ENCODE measurements at regions not wholly inside any gene's neighbourhood (a gene's known extent, or its start where the extent isn't known, plus 50 kb on each side); places are given as distances from the start of the nearest gene placed in this dataset.

GRCh38 chr19:29449371-29449770, 76.4 kb upstream of the VSTM2B start:
- Histone ChIP-seq H3K23me2 (ENCODE audit: low read depth, low read length) (no peaks in the 10 kb centered on the region), H3K4me1 (replicated peaks in 1 of 4; ENCODE audit: control insufficient read depth in 3 of 4, insufficient read depth in 4 of 4, low read length in 3 of 4) (no peaks in the 10 kb centered on the region), H2AFZ (ENCODE audit: low read length) (no peak overlapping the region), H2BK5ac (ENCODE audit: low read depth, low read length) (no peak overlapping the region), H3K79me2 (ENCODE audit: control insufficient read depth in 1 of 2, insufficient read depth in 2 of 2, low read length in 2 of 2) (no peaks in the 10 kb centered on the region), H3K4me2 (ENCODE audit: insufficient read depth in 1 of 2, low read depth in 2 of 2, low read length in 2 of 2) (no peak overlapping the region), H3K27ac (ENCODE audit: low read depth, low read length) (no peak overlapping the region), H3K79me1 (ENCODE audit: low read depth, low read length) (no peaks in the 10 kb centered on the region), H2BK15ac (ENCODE audit: low read length) (no peak overlapping the region), H2BK12ac (ENCODE audit: low read depth, low read length) (no peak overlapping the region), H4K5ac (ENCODE audit: insufficient read length, low read depth, low read length) (no peak overlapping the region), H3K4ac (replicated peaks; ENCODE audit: insufficient read length, low read depth, low read length) (no peak overlapping the region), H4K8ac (ENCODE audit: extremely low read depth, insufficient read depth, low read length) (no peak overlapping the region), H4K20me1 (replicated peaks in 1 of 2; ENCODE audit: control insufficient read depth in 1 of 2, insufficient read depth in 2 of 2, low read length in 2 of 2) (no peaks in the 10 kb centered on the region), H3K36me3 (ENCODE audit: control insufficient read depth in 2 of 4, insufficient read depth in 4 of 4, low read length in 3 of 4) (no peaks in the 10 kb centered on the region), H3K14ac (ENCODE audit: insufficient read length) (no peak overlapping the region), H3K9me3 (ENCODE audit: insufficient read depth in 2 of 2, low read depth in 1 of 2, low read length in 1 of 2) (no peaks in the 10 kb centered on the region), H3K4me3 (ENCODE audit: extremely low read depth in 1 of 4, insufficient read depth in 2 of 4, low read depth in 3 of 4, low read length in 4 of 4) (no peak overlapping the region), H3K27me3 (replicated peaks in 1 of 4; ENCODE audit: control insufficient read depth in 3 of 4, extremely low read depth in 1 of 4, insufficient read depth in 3 of 4, low read length in 3 of 4) (no peaks in the 10 kb centered on the region), H3K9ac (replicated peaks in 1 of 4; ENCODE audit: extremely low read depth in 1 of 4, low read depth in 3 of 4, low read length in 3 of 4) (no peak overlapping the region), H3K18ac (ENCODE audit: extremely low read depth, low read length) (no peak overlapping the region), H2BK120ac (replicated peaks; ENCODE audit: low read depth, low read length) (no peak overlapping the region), H2BK20ac (ENCODE audit: low read length) (no peak overlapping the region), H3K23ac (ENCODE audit: insufficient read length) (no peak overlapping the region), H2AK5ac (ENCODE audit: low read depth, low read length) (no peak overlapping the region), H4K91ac (replicated peaks; ENCODE audit: insufficient read length, low read length) (no peak overlapping the region), H3K56ac (replicated peaks; ENCODE audit: insufficient read length, low read depth, low read length) (no peak overlapping the region)
- ChIA-PET CTCF (ENCODE audit: partially characterized antibody) (no interaction called here), POLR2A (ENCODE audit: partially characterized antibody) (no interaction called here)
- 97% methylated on average over 5 of the region's 5 CpGs; no CpG with 5 or more reads in 1 of the 2 experiments for WGBS, 2 experiments (ENCODE audit: extremely low coverage in 1 of 2, insufficient coverage in 1 of 2, insufficient read length in 1 of 2, insufficient replicate concordance in 2 of 2, low coverage in 1 of 2, low lambda C conversion rate in 2 of 2, missing lambda C conversion rate in 1 of 2)
- no peak for FAIRE-seq
- peak in 1 of 2 experiments; percentile 1 for DNase-seq (ENCODE audit: low read depth in 1 of 2, low spot score in 2 of 2)
- TF ChIP-seq, protein P1, sequence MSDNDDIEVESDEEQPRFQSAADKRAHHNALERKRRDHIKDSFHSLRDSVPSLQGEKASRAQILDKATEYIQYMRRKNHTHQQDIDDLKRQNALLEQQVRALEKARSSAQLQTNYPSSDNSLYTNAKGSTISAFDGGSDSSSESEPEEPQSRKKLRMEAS (IDR thresholded peaks at IDR 0.05), result no peak
- TF ChIP-seq TEAD4 (IDR thresholded peaks at IDR 0.05; ENCODE audit: low read depth, low read length) (no peak), SAP30 (IDR thresholded peaks at IDR 0.05; ENCODE audit: insufficient read depth, insufficient replicate concordance, low read length) (no peak), JUND (IDR thresholded peaks at IDR 0.05; ENCODE audit: low read length) (no peak), CBX8 (IDR thresholded peaks at IDR 0.05; ENCODE audit: borderline replicate concordance, low read depth, low read length) (no peak), RAD21 (IDR thresholded peaks at IDR 0.05 in 1 of 2, conservative IDR thresholded peaks at IDR 0.05 in 1 of 2; ENCODE audit: low read depth in 2 of 2, low read length in 2 of 2) (no peak), KDM1A (IDR thresholded peaks at IDR 0.05; ENCODE audit: borderline replicate concordance, low read length) (no peak), ASH2L (IDR thresholded peaks at IDR 0.05; ENCODE audit: low read length) (no peak), SP4 (IDR thresholded peaks at IDR 0.05; ENCODE audit: low read length) (no peak)
- TF ChIP-seq, protein P2, sequence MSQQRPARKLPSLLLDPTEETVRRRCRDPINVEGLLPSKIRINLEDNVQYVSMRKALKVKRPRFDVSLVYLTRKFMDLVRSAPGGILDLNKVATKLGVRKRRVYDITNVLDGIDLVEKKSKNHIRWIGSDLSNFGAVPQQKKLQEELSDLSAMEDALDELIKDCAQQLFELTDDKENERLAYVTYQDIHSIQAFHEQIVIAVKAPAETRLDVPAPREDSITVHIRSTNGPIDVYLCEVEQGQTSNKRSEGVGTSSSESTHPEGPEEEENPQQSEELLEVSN (IDR thresholded peaks at IDR 0.05), result no peak
- TF ChIP-seq, protein P3, sequence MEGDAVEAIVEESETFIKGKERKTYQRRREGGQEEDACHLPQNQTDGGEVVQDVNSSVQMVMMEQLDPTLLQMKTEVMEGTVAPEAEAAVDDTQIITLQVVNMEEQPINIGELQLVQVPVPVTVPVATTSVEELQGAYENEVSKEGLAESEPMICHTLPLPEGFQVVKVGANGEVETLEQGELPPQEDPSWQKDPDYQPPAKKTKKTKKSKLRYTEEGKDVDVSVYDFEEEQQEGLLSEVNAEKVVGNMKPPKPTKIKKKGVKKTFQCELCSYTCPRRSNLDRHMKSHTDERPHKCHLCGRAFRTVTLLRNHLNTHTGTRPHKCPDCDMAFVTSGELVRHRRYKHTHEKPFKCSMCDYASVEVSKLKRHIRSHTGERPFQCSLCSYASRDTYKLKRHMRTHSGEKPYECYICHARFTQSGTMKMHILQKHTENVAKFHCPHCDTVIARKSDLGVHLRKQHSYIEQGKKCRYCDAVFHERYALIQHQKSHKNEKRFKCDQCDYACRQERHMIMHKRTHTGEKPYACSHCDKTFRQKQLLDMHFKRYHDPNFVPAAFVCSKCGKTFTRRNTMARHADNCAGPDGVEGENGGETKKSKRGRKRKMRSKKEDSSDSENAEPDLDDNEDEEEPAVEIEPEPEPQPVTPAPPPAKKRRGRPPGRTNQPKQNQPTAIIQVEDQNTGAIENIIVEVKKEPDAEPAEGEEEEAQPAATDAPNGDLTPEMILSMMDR (IDR thresholded peaks at IDR 0.05; ENCODE audit: control extremely low read depth in 1 of 3, insufficient read depth in 1 of 3, low read depth in 1 of 3, low read length in 3 of 3), result no peak
